ENCODE measurements at regions not wholly inside any gene's neighbourhood (a gene's known extent, or its start where the extent isn't known, plus 50 kb on each side); places are given as distances from the start of the nearest gene placed in this dataset.

GRCh38 chr12:92457458-92458180 lies 245.2 kb upstream of the PLEKHG7 start:
- TF ChIP-seq, protein P1, sequence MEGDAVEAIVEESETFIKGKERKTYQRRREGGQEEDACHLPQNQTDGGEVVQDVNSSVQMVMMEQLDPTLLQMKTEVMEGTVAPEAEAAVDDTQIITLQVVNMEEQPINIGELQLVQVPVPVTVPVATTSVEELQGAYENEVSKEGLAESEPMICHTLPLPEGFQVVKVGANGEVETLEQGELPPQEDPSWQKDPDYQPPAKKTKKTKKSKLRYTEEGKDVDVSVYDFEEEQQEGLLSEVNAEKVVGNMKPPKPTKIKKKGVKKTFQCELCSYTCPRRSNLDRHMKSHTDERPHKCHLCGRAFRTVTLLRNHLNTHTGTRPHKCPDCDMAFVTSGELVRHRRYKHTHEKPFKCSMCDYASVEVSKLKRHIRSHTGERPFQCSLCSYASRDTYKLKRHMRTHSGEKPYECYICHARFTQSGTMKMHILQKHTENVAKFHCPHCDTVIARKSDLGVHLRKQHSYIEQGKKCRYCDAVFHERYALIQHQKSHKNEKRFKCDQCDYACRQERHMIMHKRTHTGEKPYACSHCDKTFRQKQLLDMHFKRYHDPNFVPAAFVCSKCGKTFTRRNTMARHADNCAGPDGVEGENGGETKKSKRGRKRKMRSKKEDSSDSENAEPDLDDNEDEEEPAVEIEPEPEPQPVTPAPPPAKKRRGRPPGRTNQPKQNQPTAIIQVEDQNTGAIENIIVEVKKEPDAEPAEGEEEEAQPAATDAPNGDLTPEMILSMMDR (conservative IDR thresholded peaks at IDR 0.05; ENCODE audit: low read length), result no peak
- no peak for TF ChIP-seq EZH2phosphoT487 (IDR thresholded peaks at IDR 0.05; ENCODE audit: borderline replicate concordance, low read depth, low read length)

Measured in OCI-LY7 (cell line).